ENCODE measurements at regions not wholly inside any gene's neighbourhood (a gene's known extent, or its start where the extent isn't known, plus 50 kb on each side); places are given as distances from the start of the nearest gene placed in this dataset.

DNA sequence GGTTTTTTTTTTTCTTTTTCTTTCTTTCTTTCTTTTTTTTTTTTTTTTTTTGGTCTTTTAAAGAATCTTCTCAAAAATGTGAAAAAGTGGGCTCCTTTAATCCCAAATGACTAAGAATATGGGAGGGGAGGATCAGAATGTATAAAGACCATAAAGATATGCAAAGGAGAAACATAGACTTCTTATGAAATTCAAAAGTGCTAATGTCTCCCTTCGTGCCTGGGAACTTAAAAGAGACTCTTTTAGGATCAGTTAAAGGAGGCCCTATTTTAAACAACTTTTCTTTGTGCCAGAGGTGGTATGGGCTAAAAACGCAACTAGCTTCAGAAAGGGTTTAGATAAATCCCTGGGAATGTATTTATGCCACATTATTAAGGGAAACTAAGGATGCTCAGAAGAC, 54.2 kb upstream of the KAZN start:
- TF ChIP-seq, protein P1, sequence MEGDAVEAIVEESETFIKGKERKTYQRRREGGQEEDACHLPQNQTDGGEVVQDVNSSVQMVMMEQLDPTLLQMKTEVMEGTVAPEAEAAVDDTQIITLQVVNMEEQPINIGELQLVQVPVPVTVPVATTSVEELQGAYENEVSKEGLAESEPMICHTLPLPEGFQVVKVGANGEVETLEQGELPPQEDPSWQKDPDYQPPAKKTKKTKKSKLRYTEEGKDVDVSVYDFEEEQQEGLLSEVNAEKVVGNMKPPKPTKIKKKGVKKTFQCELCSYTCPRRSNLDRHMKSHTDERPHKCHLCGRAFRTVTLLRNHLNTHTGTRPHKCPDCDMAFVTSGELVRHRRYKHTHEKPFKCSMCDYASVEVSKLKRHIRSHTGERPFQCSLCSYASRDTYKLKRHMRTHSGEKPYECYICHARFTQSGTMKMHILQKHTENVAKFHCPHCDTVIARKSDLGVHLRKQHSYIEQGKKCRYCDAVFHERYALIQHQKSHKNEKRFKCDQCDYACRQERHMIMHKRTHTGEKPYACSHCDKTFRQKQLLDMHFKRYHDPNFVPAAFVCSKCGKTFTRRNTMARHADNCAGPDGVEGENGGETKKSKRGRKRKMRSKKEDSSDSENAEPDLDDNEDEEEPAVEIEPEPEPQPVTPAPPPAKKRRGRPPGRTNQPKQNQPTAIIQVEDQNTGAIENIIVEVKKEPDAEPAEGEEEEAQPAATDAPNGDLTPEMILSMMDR (IDR thresholded peaks at IDR 0.05), result no peak

DNA sequence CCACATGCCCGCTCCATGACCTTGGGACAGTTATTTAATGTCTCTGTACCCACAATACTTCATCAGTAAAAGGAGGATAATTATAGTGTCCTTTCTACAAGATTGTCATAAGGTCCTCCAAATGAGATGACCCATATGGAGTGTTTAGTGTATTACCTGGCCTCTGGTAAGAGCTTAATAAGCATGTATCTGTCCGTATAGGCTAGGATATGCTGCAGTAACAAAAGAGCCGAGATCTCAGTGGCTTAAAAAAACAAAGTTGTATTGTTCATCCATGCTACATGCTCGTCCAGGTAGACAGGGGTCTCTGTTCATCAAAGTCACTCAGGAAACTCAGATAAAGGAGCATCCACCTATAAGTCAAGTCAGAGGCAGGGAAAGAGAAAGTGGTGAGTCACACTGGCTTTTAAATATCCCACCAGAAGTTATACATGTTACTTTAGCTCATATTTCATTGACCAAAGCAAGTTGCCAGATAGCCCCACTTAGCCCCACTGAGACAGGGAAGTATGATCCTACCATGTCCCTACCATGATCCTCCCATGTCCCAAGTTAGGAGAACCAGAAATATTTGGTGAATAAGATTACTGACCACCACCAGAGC, 53.0 kb upstream of the KAZN start:
- TF ChIP-seq, protein P1 (IDR thresholded peaks at IDR 0.05), result no peak

DNA sequence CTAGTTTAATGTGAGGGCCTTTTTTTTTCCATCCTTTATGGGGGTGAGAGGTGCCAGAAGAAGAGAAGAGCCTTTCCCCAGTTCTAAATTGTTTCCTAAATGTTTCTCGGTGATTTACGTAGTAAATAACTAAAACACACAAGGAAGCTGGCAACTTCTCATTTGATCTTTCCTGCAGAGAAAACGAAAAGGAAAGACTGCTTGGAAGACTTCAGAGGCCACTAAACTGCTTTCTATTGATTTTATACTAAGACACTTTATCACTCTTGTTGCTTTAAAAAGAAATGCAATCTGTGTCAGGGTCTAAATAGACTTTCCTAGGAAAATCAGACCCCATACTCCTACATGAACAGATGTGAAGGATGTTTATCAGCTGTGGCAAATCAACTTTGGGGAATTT, 52.1 kb upstream of the KAZN start:
- TF ChIP-seq, protein P1 (IDR thresholded peaks at IDR 0.05), result no peak

Measured in LNCAP (cell line).